B cell (primary cell): ENCODE measurements at regions not wholly inside any gene's neighbourhood (a gene's known extent, or its start where the extent isn't known, plus 50 kb on each side); places are given as distances from the start of the nearest gene placed in this dataset.

Experiments
- EZH2 ChIP-seq: IDR thresholded peaks from 2 replicates; pipeline ENCODE4 v1.6.1; 2012; ENCODE audit warnings: borderline replicate concordance, low read depth, mild to moderate bottlenecking, moderate library complexity, low read length; ENCODE audit not compliant: insufficient read depth, poor library complexity, severe bottlenecking
- TF ChIP-seq, protein P1 (sequence below): fragments of 200-600 bp; IDR thresholded peaks from one replicate; pipeline ENCODE4 v1.8.0; 2022; ENCODE audit warnings: antibody characterized with exemption, mild to moderate bottlenecking

DNA sequence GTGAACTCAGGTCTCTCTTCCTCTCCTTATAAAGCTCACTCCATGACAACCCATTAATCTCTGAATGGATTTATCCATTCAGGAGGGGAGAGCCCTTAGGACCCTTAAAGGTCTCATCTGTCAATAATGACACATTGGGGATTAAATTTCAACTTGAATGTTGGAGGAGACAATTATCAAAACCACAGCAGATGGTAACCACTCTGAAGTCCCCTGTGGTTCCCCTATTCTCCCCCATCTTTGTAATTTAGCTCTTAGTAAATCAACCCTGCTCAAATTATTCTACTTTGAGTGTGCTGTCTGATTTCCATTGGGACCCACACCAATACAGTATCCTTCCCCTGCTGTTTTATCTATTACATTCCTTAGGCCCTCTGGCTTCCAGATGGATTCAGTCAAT, 72.0 kb upstream of the RAI14 start:
- TF ChIP-seq, protein P1, sequence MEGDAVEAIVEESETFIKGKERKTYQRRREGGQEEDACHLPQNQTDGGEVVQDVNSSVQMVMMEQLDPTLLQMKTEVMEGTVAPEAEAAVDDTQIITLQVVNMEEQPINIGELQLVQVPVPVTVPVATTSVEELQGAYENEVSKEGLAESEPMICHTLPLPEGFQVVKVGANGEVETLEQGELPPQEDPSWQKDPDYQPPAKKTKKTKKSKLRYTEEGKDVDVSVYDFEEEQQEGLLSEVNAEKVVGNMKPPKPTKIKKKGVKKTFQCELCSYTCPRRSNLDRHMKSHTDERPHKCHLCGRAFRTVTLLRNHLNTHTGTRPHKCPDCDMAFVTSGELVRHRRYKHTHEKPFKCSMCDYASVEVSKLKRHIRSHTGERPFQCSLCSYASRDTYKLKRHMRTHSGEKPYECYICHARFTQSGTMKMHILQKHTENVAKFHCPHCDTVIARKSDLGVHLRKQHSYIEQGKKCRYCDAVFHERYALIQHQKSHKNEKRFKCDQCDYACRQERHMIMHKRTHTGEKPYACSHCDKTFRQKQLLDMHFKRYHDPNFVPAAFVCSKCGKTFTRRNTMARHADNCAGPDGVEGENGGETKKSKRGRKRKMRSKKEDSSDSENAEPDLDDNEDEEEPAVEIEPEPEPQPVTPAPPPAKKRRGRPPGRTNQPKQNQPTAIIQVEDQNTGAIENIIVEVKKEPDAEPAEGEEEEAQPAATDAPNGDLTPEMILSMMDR: no peak
- TF ChIP-seq EZH2: no peak
